OCI-LY1 (cell line): ENCODE measurements at regions not wholly inside any gene's neighbourhood (a gene's known extent, or its start where the extent isn't known, plus 50 kb on each side); places are given as distances from the start of the nearest gene placed in this dataset.

Source experiments
- H2AFZ ChIP-seq: fragments of 200-600 bp; sonication (generic), shearing (Covaris generic); 2 replicates; pipeline ENCODE4 v1.6.0; 2014; ENCODE audit warnings: antibody characterized with exemption, mild to moderate bottlenecking, low read length
- H3F3A ChIP-seq: fragments of 200-600 bp; sonication (generic), shearing (Covaris generic); 2 replicates; pipeline ENCODE4 v1.6.0; 2014; ENCODE audit warnings: mild to moderate bottlenecking, antibody characterized with exemption, low read length, moderate library complexity; ENCODE audit not compliant: insufficient read depth
- H3K27ac ChIP-seq: fragments of 200-600 bp; sonication (generic); 2 replicates; pipeline ENCODE4 v1.5.1; 2014; ENCODE audit warnings: low read length, mixed run types, mild to moderate bottlenecking, low read depth; ENCODE audit not compliant: poor library complexity, severe bottlenecking
- H3K27me3 ChIP-seq: fragments of 200-600 bp; sonication (generic); 2 replicates; pipeline ENCODE4 v1.6.0; 2014; ENCODE audit warnings: antibody characterized with exemption, mild to moderate bottlenecking, low read length, moderate library complexity; ENCODE audit not compliant: insufficient read depth
- H3K36me3 ChIP-seq: fragments of 200-600 bp; sonication (generic); 2 replicates; pipeline ENCODE4 v1.6.1; 2014; ENCODE audit warnings: mild to moderate bottlenecking, antibody characterized with exemption, low read length, moderate library complexity, mixed read lengths; ENCODE audit not compliant: insufficient read depth
- H3K4me1 ChIP-seq: fragments of 200-600 bp; sonication (generic); 2 replicates; pipeline ENCODE4 v1.5.1; 2014; ENCODE audit warnings: mild to moderate bottlenecking, low read length, moderate library complexity; ENCODE audit not compliant: insufficient read depth, severe bottlenecking
- H3K4me2 ChIP-seq: fragments of 200-600 bp; sonication (generic), shearing (Covaris generic); 2 replicates; pipeline ENCODE4 v1.6.1; 2014; ENCODE audit warnings: low read length
- H3K4me3 ChIP-seq: fragments of 200-600 bp; sonication (generic); 2 replicates; pipeline ENCODE4 v1.5.1; 2014; ENCODE audit warnings: low read length, low read depth, mild to moderate bottlenecking, mixed read lengths; ENCODE audit not compliant: poor library complexity, severe bottlenecking
- H3K79me2 ChIP-seq: fragments of 200-600 bp; shearing (Covaris generic); 2 replicates; pipeline ENCODE4 v1.6.1; 2016; ENCODE audit warnings: mixed run types, low read length, mixed read lengths; ENCODE audit not compliant: insufficient read depth
- H3K9ac ChIP-seq: fragments of 200-600 bp; sonication (generic), shearing (Covaris generic); 2 replicates; pipeline ENCODE4 v1.6.1; 2014; ENCODE audit warnings: mild to moderate bottlenecking, low read length, mixed read lengths
- H3K9me2 ChIP-seq: fragments of 200-600 bp; sonication (generic), shearing (Covaris generic); 2 replicates; pipeline ENCODE4 v1.6.1; 2014; ENCODE audit warnings: low read depth, mild to moderate bottlenecking, low read length, mixed read lengths
- H3K9me3 ChIP-seq: fragments of 200-600 bp; shearing (Covaris generic); 2 replicates; pipeline ENCODE4 v1.6.1; 2014; ENCODE audit warnings: low read length, mixed read lengths
- H4K20me1 ChIP-seq: fragments of 200-600 bp; sonication (generic), shearing (Covaris generic); 2 replicates; pipeline ENCODE4 v1.6.0; 2016; ENCODE audit warnings: mild to moderate bottlenecking, low read length; ENCODE audit not compliant: insufficient read depth
- EZH2 ChIP-seq: fragments of 200-600 bp; sonication (generic), shearing (Covaris generic); IDR thresholded peaks from 2 replicates; pipeline ENCODE4 v1.8.0; 2017; ENCODE audit warnings: borderline replicate concordance, mixed run types, mild to moderate bottlenecking, antibody characterized with exemption, low read length, moderate library complexity, mixed read lengths
- TF ChIP-seq, protein P1 (sequence below): fragments of 200-600 bp; sonication (generic), shearing (Covaris generic); IDR thresholded peaks from 2 replicates; pipeline ENCODE4 v1.5.1; 2017; ENCODE audit warnings: mild to moderate bottlenecking, antibody characterized with exemption, low read length, moderate library complexity, mixed read lengths

DNA sequence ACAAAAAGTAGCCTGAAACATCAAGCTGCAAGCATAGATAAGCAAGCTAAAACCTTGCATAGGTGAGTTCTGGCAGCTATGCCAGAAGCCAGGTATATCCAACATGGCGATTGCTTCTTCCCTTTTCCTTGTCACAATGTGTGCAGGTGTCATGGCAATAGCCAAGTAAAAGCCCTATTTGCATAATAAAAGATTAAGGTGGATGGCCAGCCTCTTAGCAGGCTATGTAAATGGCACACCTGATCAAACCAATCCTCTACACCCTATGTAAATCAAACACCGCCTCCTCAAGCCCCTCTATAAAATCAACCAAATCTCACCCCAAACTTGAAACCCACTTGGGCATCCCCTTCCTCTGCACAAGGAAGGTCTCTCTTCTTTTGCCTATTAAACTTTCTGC, 366.8 kb downstream of the VGLL3 start:
- Histone ChIP-seq H3K9me2 (no peaks in the 10 kb centered on the region), H3K27ac (no peak overlapping the region), H4K20me1 (no peaks in the 10 kb centered on the region), H2AFZ (no peak overlapping the region), H3K4me2 (no peak overlapping the region), H3F3A (no peaks in the 10 kb centered on the region), H3K4me3 (no peak overlapping the region), H3K27me3 (no peaks in the 10 kb centered on the region), H3K9me3 (no peaks in the 10 kb centered on the region), H3K9ac (no peak overlapping the region), H3K79me2 (no peaks in the 10 kb centered on the region), H3K4me1 (no peaks in the 10 kb centered on the region), H3K36me3 (no peaks in the 10 kb centered on the region)
- TF ChIP-seq EZH2, result no peak
- TF ChIP-seq, protein P1, sequence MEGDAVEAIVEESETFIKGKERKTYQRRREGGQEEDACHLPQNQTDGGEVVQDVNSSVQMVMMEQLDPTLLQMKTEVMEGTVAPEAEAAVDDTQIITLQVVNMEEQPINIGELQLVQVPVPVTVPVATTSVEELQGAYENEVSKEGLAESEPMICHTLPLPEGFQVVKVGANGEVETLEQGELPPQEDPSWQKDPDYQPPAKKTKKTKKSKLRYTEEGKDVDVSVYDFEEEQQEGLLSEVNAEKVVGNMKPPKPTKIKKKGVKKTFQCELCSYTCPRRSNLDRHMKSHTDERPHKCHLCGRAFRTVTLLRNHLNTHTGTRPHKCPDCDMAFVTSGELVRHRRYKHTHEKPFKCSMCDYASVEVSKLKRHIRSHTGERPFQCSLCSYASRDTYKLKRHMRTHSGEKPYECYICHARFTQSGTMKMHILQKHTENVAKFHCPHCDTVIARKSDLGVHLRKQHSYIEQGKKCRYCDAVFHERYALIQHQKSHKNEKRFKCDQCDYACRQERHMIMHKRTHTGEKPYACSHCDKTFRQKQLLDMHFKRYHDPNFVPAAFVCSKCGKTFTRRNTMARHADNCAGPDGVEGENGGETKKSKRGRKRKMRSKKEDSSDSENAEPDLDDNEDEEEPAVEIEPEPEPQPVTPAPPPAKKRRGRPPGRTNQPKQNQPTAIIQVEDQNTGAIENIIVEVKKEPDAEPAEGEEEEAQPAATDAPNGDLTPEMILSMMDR, result no peak

DNA sequence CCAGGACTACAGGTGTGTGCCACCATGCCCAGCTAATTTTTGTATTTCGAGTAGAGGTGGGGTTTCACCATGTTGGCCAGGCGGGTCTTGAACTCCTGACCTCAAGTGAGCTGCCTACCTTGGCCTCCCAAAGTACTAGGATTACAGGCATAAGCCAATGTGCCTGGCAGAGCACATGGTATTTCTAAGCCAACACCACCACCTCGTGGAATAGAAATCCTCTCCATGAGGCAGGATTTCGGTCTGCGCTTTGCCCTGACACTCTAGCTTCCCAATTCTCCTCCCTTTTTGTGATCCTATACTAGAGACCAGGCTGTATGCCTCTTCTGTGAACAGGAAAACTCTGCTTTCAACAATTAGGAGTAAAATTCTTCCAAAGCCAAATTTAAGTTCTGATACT, 372.2 kb downstream of the VGLL3 start:
- Histone ChIP-seq H3K27ac (no peak overlapping the region), H3K4me2 (no peak overlapping the region), H3K36me3 (no peaks in the 10 kb centered on the region), H4K20me1 (no peaks in the 10 kb centered on the region), H3K9ac (no peak overlapping the region), H2AFZ (no peak overlapping the region), H3F3A (no peaks in the 10 kb centered on the region), H3K4me1 (no peaks in the 10 kb centered on the region), H3K9me3 (no peaks in the 10 kb centered on the region), H3K9me2 (no peaks in the 10 kb centered on the region), H3K27me3 (no peaks in the 10 kb centered on the region), H3K4me3 (no peak overlapping the region), H3K79me2 (no peaks in the 10 kb centered on the region)
- TF ChIP-seq, protein P1, result no peak
- TF ChIP-seq EZH2, result no peak

GRCh38 chr3:86605166-86605565, 385.8 kb downstream of the VGLL3 start:
- no peak overlapping the region for H3K4me3 ChIP-seq
- H4K20me1 ChIP-seq, result no peaks in the 10 kb centered on the region
- H3K4me2 ChIP-seq, result no peak overlapping the region
- no peaks in the 10 kb centered on the region for H3K9me3 ChIP-seq
- H3K27ac ChIP-seq, result no peak overlapping the region
- no peaks in the 10 kb centered on the region for H3K27me3 ChIP-seq
- no peaks in the 10 kb centered on the region for H3K9me2 ChIP-seq
- H3K4me1 ChIP-seq, result no peaks in the 10 kb centered on the region
- H3K79me2 ChIP-seq, result no peaks in the 10 kb centered on the region
- H3K36me3 ChIP-seq, result no peaks in the 10 kb centered on the region
- H3K9ac ChIP-seq, result no peak overlapping the region
- TF ChIP-seq, protein P1, result no peak
- no peak for TF ChIP-seq EZH2
- H3F3A ChIP-seq, result no peaks in the 10 kb centered on the region
- no peak overlapping the region for H2AFZ ChIP-seq
